ENCODE measurements at regions not wholly inside any gene's neighbourhood (a gene's known extent, or its start where the extent isn't known, plus 50 kb on each side); places are given as distances from the start of the nearest gene placed in this dataset.

GRCh38 chr16:54628796-54629625, 301.7 kb upstream of the IRX5 start:
- H4K20me1 ChIP-seq (ENCODE audit: insufficient read depth, low read depth, low read length): no peaks in the 10 kb centered on the region
- H3K27ac ChIP-seq (ENCODE audit: low read length): no peak overlapping the region
- no peaks in the 10 kb centered on the region for H3K9me2 ChIP-seq (replicated peaks; ENCODE audit: insufficient read depth, low read length)
- no peak overlapping the region for H3K4me2 ChIP-seq (ENCODE audit: low read depth, low read length, poor library complexity, severe bottlenecking)
- H3K4me3 ChIP-seq (ENCODE audit: low read length): no peak overlapping the region
- H3K4me1 ChIP-seq (ENCODE audit: low read length): peaks cover 2% of the 10 kb centered on the region
- DNase-seq: no peak
- no peak overlapping the region for H3K9ac ChIP-seq (ENCODE audit: low read length)
- no peak overlapping the region for H2AFZ ChIP-seq (ENCODE audit: low read length)
- no peaks in the 10 kb centered on the region for H3K9me3 ChIP-seq (ENCODE audit: low read length)
- H3K36me3 ChIP-seq (ENCODE audit: insufficient read depth, low read length): no peaks in the 10 kb centered on the region
- no peaks in the 10 kb centered on the region for H3K79me2 ChIP-seq (ENCODE audit: low read length)
- H3K27me3 ChIP-seq (ENCODE audit: low read length): no peaks in the 10 kb centered on the region

- Histone ChIP-seq H3K36me3 (ENCODE audit: insufficient read depth, low read length) (no peaks in the 10 kb centered on the region), H3K9me3 (ENCODE audit: low read length) (no peaks in the 10 kb centered on the region), H3K79me2 (ENCODE audit: low read length) (no peaks in the 10 kb centered on the region), H3K4me3 (ENCODE audit: low read length) (no peak overlapping the region), H2AFZ (ENCODE audit: low read length) (no peak overlapping the region), H3K9ac (ENCODE audit: low read length) (no peak overlapping the region), H3K27ac (ENCODE audit: low read length) (no peak overlapping the region), H4K20me1 (ENCODE audit: insufficient read depth, low read depth, low read length) (no peaks in the 10 kb centered on the region), H3K4me1 (ENCODE audit: low read length) (no peaks in the 10 kb centered on the region), H3K27me3 (ENCODE audit: low read length) (no peaks in the 10 kb centered on the region), H3K9me2 (replicated peaks; ENCODE audit: insufficient read depth, low read length) (no peaks in the 10 kb centered on the region), H3K4me2 (ENCODE audit: low read depth, low read length, poor library complexity, severe bottlenecking) (no peak overlapping the region)
- no peak for DNase-seq
Measured at GRCh38 chr16:54627616-54628015, 303.0 kb upstream of the IRX5 start.

- Histone ChIP-seq H3K4me2 (ENCODE audit: low read depth, low read length, poor library complexity, severe bottlenecking) (no peak overlapping the region), H3K27ac (ENCODE audit: low read length) (no peak overlapping the region), H3K4me3 (ENCODE audit: low read length) (no peak overlapping the region), H3K27me3 (ENCODE audit: low read length) (no peaks in the 10 kb centered on the region), H4K20me1 (ENCODE audit: insufficient read depth, low read depth, low read length) (no peaks in the 10 kb centered on the region), H3K36me3 (ENCODE audit: insufficient read depth, low read length) (no peaks in the 10 kb centered on the region), H3K79me2 (ENCODE audit: low read length) (no peaks in the 10 kb centered on the region), H3K9me3 (ENCODE audit: low read length) (no peaks in the 10 kb centered on the region), H3K9ac (ENCODE audit: low read length) (no peak overlapping the region), H2AFZ (ENCODE audit: low read length) (no peak overlapping the region), H3K9me2 (replicated peaks; ENCODE audit: insufficient read depth, low read length) (no peaks in the 10 kb centered on the region), H3K4me1 (ENCODE audit: low read length) (no peaks in the 10 kb centered on the region)
- DNase-seq: no peak
Measured at GRCh38 chr16:54623636-54624035, 307.0 kb upstream of the IRX5 start.

- Histone ChIP-seq H4K20me1 (ENCODE audit: insufficient read depth, low read depth, low read length) (no peaks in the 10 kb centered on the region), H2AFZ (ENCODE audit: low read length) (no peak overlapping the region), H3K4me2 (ENCODE audit: low read depth, low read length, poor library complexity, severe bottlenecking) (no peak overlapping the region), H3K4me1 (ENCODE audit: low read length) (no peaks in the 10 kb centered on the region), H3K4me3 (ENCODE audit: low read length) (no peak overlapping the region), H3K9ac (ENCODE audit: low read length) (no peak overlapping the region), H3K27me3 (ENCODE audit: low read length) (no peaks in the 10 kb centered on the region), H3K79me2 (ENCODE audit: low read length) (no peaks in the 10 kb centered on the region), H3K36me3 (ENCODE audit: insufficient read depth, low read length) (no peaks in the 10 kb centered on the region), H3K27ac (ENCODE audit: low read length) (no peak overlapping the region), H3K9me2 (replicated peaks; ENCODE audit: insufficient read depth, low read length) (no peaks in the 10 kb centered on the region), H3K9me3 (ENCODE audit: low read length) (no peaks in the 10 kb centered on the region)
- no peak for DNase-seq
Measured at GRCh38 chr16:54620197-54620596, 310.5 kb upstream of the IRX5 start.

GRCh38 chr16:54616610-54617009, 314.1 kb upstream of the IRX5 start:
- Histone ChIP-seq H3K79me2 (ENCODE audit: low read length) (no peaks in the 10 kb centered on the region), H3K9me2 (replicated peaks; ENCODE audit: insufficient read depth, low read length) (no peaks in the 10 kb centered on the region), H3K4me2 (ENCODE audit: low read depth, low read length, poor library complexity, severe bottlenecking) (no peak overlapping the region), H3K4me3 (ENCODE audit: low read length) (no peak overlapping the region), H3K36me3 (ENCODE audit: insufficient read depth, low read length) (no peaks in the 10 kb centered on the region), H4K20me1 (ENCODE audit: insufficient read depth, low read depth, low read length) (no peaks in the 10 kb centered on the region), H2AFZ (ENCODE audit: low read length) (no peak overlapping the region), H3K9ac (ENCODE audit: low read length) (no peak overlapping the region), H3K4me1 (ENCODE audit: low read length) (no peaks in the 10 kb centered on the region), H3K27me3 (ENCODE audit: low read length) (no peaks in the 10 kb centered on the region), H3K27ac (ENCODE audit: low read length) (no peak overlapping the region), H3K9me3 (ENCODE audit: low read length) (no peaks in the 10 kb centered on the region)
- DNase-seq: no peak

- Histone ChIP-seq H3K9me3 (ENCODE audit: low read length) (peaks cover 2% of the 10 kb centered on the region; the same call in 1 of the 2 replicates), H3K4me1 (ENCODE audit: low read length) (no peaks in the 10 kb centered on the region), H3K27me3 (ENCODE audit: low read length) (no peaks in the 10 kb centered on the region), H3K4me3 (ENCODE audit: low read length) (no peak overlapping the region), H2AFZ (ENCODE audit: low read length) (no peak overlapping the region), H3K27ac (ENCODE audit: low read length) (no peak overlapping the region), H3K9ac (ENCODE audit: low read length) (no peak overlapping the region), H3K4me2 (ENCODE audit: low read depth, low read length, poor library complexity, severe bottlenecking) (no peak overlapping the region), H3K9me2 (replicated peaks; ENCODE audit: insufficient read depth, low read length) (no peaks in the 10 kb centered on the region), H4K20me1 (ENCODE audit: insufficient read depth, low read depth, low read length) (no peaks in the 10 kb centered on the region), H3K36me3 (ENCODE audit: insufficient read depth, low read length) (no peaks in the 10 kb centered on the region), H3K79me2 (ENCODE audit: low read length) (no peaks in the 10 kb centered on the region)
- DNase-seq: no peak
Measured at GRCh38 chr16:54605536-54606066, 319.0 kb upstream of the IRX3 start.

- no peaks in the 10 kb centered on the region for H4K20me1 ChIP-seq (ENCODE audit: insufficient read depth, low read depth, low read length)
- no peak overlapping the region for H3K27ac ChIP-seq (ENCODE audit: low read length)
- no peak overlapping the region for H3K4me2 ChIP-seq (ENCODE audit: low read depth, low read length, poor library complexity, severe bottlenecking)
- H3K4me3 ChIP-seq (ENCODE audit: low read length): no peak overlapping the region
- no peaks in the 10 kb centered on the region for H3K79me2 ChIP-seq (ENCODE audit: low read length)
- H3K36me3 ChIP-seq (ENCODE audit: insufficient read depth, low read length): no peaks in the 10 kb centered on the region
- 0 out of 2 replicates have a peak, but pooled peaks cover under 1% of the 10 kb centered on the region for H3K27me3 ChIP-seq (ENCODE audit: low read length)
- H3K4me1 ChIP-seq (ENCODE audit: low read length): no peaks in the 10 kb centered on the region
- no peak overlapping the region for H3K9ac ChIP-seq (ENCODE audit: low read length)
- peaks cover 2% of the 10 kb centered on the region; the same call in 1 of the 2 replicates for H3K9me3 ChIP-seq (ENCODE audit: low read length)
- no peak overlapping the region for H2AFZ ChIP-seq (ENCODE audit: low read length)
- no peak for DNase-seq
- no peaks in the 10 kb centered on the region for H3K9me2 ChIP-seq (replicated peaks; ENCODE audit: insufficient read depth, low read length)
Measured at GRCh38 chr16:54602666-54603065, 316.1 kb upstream of the IRX3 start.

- no peak for DNase-seq
- H3K36me3 ChIP-seq (ENCODE audit: insufficient read depth, low read length): no peaks in the 10 kb centered on the region
- H3K4me2 ChIP-seq (ENCODE audit: low read depth, low read length, poor library complexity, severe bottlenecking): no peak overlapping the region
- H3K9ac ChIP-seq (ENCODE audit: low read length): no peak overlapping the region
- H3K4me3 ChIP-seq (ENCODE audit: low read length): no peak overlapping the region
- no peaks in the 10 kb centered on the region for H3K9me2 ChIP-seq (replicated peaks; ENCODE audit: insufficient read depth, low read length)
- H2AFZ ChIP-seq (ENCODE audit: low read length): no peak overlapping the region
- H3K27me3 ChIP-seq (ENCODE audit: low read length): 0 out of 2 replicates have a peak, but pooled peaks cover 3% of the 10 kb centered on the region
- no peaks in the 10 kb centered on the region for H3K79me2 ChIP-seq (ENCODE audit: low read length)
- H4K20me1 ChIP-seq (ENCODE audit: insufficient read depth, low read depth, low read length): no peaks in the 10 kb centered on the region
- H3K9me3 ChIP-seq (ENCODE audit: low read length): no peaks in the 10 kb centered on the region
- no peaks in the 10 kb centered on the region for H3K4me1 ChIP-seq (ENCODE audit: low read length)
- H3K27ac ChIP-seq (ENCODE audit: low read length): no peak overlapping the region
Measured at GRCh38 chr16:54597222-54597621, 310.6 kb upstream of the IRX3 start.

Data from Karpas-422 (cell line).